ENCODE measurements at regions not wholly inside any gene's neighbourhood (a gene's known extent, or its start where the extent isn't known, plus 50 kb on each side); places are given as distances from the start of the nearest gene placed in this dataset.

DNA sequence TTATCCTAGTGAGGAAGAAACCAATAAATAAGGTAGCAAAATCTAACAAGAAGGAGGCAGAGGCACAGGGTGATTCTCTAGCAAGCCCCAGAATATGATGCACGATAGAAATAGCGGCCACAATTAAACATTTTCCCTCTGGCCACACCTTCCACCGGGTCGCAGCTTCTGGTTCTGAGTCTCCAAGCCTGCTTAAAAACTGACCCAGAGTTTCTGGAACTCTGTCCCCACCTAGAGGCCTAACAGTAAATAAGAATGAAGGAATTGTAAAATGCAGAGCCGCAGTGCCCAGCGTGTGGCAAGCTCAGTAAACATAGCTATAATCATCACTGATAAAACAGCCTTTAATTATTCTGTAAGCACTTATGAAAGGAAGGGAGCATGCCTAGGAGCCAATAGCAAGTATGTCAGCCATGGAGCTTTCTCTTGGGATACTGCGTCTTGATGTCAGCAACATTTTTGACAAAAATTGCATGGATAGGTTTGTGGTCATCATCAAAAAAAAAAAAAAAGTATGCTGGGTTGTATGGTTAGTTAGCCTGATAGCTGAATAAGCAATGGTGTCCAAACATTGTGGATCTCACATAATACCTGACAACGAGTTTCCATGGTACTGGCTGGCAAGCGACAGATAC lies 465.5 kb downstream of the DNAH5 start:
- Histone ChIP-seq H3K27me3 (ENCODE audit: insufficient read depth, low read length) (no peaks in the 10 kb centered on the region), H4K12ac (ENCODE audit: low read depth, low read length) (no peak overlapping the region), H3K79me2 (ENCODE audit: control insufficient read depth, insufficient read depth, low read length, poor library complexity) (no peaks in the 10 kb centered on the region), H2BK12ac (ENCODE audit: low read length) (no peak overlapping the region), H2AK5ac (ENCODE audit: low read length) (no peak overlapping the region), H3K79me1 (ENCODE audit: low read length) (no peaks in the 10 kb centered on the region), H4K91ac (ENCODE audit: low read depth, low read length) (no peak overlapping the region), H3K9ac (ENCODE audit: low read length) (no peak overlapping the region), H3K4me3 (ENCODE audit: low read depth, low read length) (no peak overlapping the region), H3K9me3 (ENCODE audit: insufficient read depth, low read depth, low read length) (no peaks in the 10 kb centered on the region), H3K23ac (ENCODE audit: low read length) (no peak overlapping the region), H2AFZ (ENCODE audit: insufficient read depth, low read length, poor library complexity) (no peak overlapping the region), H3K4ac (ENCODE audit: low read depth, low read length) (no peak overlapping the region), H3K18ac (ENCODE audit: low read length) (no peak overlapping the region), H2BK5ac (ENCODE audit: low read depth, low read length, poor library complexity) (no peak overlapping the region), H3K4me1 (ENCODE audit: control insufficient read depth in 1 of 2, insufficient read depth in 2 of 2, low read length in 2 of 2) (no peaks in the 10 kb centered on the region), H3K4me2 (ENCODE audit: low read length) (no peak overlapping the region), H3K27ac (ENCODE audit: low read depth, low read length) (no peak overlapping the region), H3K14ac (ENCODE audit: low read length) (no peak overlapping the region), H2BK120ac (ENCODE audit: insufficient read depth, low read length, poor library complexity) (no peak overlapping the region), H4K8ac (ENCODE audit: low read depth, low read length) (no peak overlapping the region), H3K36me3 (ENCODE audit: control insufficient read depth in 1 of 2, insufficient read depth in 2 of 2, low read length in 2 of 2) (no peaks in the 10 kb centered on the region)
- DNase-seq: peak; percentile 35 to 80
- WGBS (ENCODE audit: extremely low coverage, insufficient coverage, insufficient read length): no CpG with 5 or more reads among the region's 9 CpGs

DNA sequence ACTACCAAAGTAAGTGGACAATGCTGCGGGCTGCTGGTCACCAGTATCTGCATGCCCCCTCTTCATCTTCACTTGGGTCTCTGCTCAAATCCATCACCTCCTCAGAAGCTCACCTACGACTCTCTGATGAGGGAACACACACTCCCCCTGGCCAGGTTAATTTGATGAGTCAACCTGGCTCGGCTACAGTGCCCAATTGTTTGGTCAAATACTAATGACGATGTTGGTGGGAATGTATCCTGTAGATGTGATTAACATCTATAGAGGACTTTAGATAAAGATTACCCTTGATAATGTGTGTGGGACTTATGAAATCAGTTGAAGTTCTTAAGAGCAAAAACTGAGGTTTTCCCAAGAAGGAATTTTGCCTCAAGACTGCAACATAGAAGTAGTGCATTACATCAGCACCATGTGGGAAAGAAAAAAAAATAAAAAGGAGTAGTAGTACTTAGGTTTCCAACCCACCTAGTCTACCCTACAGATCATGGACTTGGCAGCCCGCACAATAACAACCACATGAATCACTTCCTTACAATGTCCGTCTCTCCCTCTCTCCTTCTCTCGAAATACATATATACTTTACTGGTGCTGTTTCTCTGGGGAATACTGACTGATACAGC lies 467.3 kb downstream of the DNAH5 start:
- Histone ChIP-seq H2BK12ac (ENCODE audit: low read length) (no peak overlapping the region), H3K27me3 (ENCODE audit: insufficient read depth, low read length) (no peaks in the 10 kb centered on the region), H2AFZ (ENCODE audit: insufficient read depth, low read length, poor library complexity) (no peak overlapping the region), H3K4me1 (ENCODE audit: control insufficient read depth in 1 of 2, insufficient read depth in 2 of 2, low read length in 2 of 2) (no peaks in the 10 kb centered on the region), H3K23ac (ENCODE audit: low read length) (no peak overlapping the region), H3K18ac (ENCODE audit: low read length) (no peak overlapping the region), H3K9ac (ENCODE audit: low read length) (no peak overlapping the region), H4K8ac (ENCODE audit: low read depth, low read length) (no peak overlapping the region), H4K91ac (ENCODE audit: low read depth, low read length) (no peak overlapping the region), H3K4me2 (ENCODE audit: low read length) (no peak overlapping the region), H3K79me1 (ENCODE audit: low read length) (no peaks in the 10 kb centered on the region), H2BK5ac (ENCODE audit: low read depth, low read length, poor library complexity) (no peak overlapping the region), H3K4me3 (ENCODE audit: low read depth, low read length) (no peak overlapping the region), H2AK5ac (ENCODE audit: low read length) (no peak overlapping the region), H3K27ac (ENCODE audit: low read depth, low read length) (no peak overlapping the region), H3K4ac (ENCODE audit: low read depth, low read length) (no peak overlapping the region), H3K36me3 (ENCODE audit: control insufficient read depth in 1 of 2, insufficient read depth in 2 of 2, low read length in 2 of 2) (no peaks in the 10 kb centered on the region), H4K12ac (ENCODE audit: low read depth, low read length) (no peak overlapping the region), H3K9me3 (ENCODE audit: insufficient read depth, low read depth, low read length) (no peaks in the 10 kb centered on the region), H2BK120ac (ENCODE audit: insufficient read depth, low read length, poor library complexity) (no peak overlapping the region), H3K79me2 (ENCODE audit: control insufficient read depth, insufficient read depth, low read length, poor library complexity) (no peaks in the 10 kb centered on the region), H3K14ac (ENCODE audit: low read length) (no peak overlapping the region)
- DNase-seq: peak; percentile 76 to 96
- no CpG with 5 or more reads among the region's 7 CpGs for WGBS (ENCODE audit: extremely low coverage, insufficient coverage, insufficient read length)

DNA sequence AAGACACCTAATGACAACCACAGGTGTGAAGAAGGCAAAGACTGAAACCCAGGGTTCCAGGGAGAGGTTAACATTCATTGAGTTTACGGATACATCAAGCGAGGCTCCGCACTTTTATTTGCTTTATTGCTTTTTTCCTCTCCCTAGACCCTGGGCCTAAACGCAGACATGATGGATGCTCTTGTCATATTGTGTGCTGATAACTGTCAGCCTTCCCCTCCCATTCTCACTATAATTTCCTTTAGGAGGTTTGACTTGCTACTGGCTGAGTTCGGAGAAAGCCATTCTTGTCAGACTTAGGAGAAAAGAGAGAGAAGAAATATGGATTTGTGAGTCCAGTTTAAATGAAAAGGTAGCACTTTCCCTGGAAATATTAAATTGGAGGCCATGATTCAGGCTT lies 471.6 kb downstream of the DNAH5 start:
- Histone ChIP-seq H3K9ac (ENCODE audit: low read length) (no peak overlapping the region), H4K91ac (ENCODE audit: low read depth, low read length) (no peak overlapping the region), H3K18ac (ENCODE audit: low read length) (no peak overlapping the region), H2AFZ (ENCODE audit: insufficient read depth, low read length, poor library complexity) (no peak overlapping the region), H3K4me2 (ENCODE audit: low read length) (no peak overlapping the region), H3K27ac (ENCODE audit: low read depth, low read length) (no peak overlapping the region), H3K4me3 (ENCODE audit: low read depth, low read length) (no peak overlapping the region), H3K4me1 (ENCODE audit: control insufficient read depth in 1 of 2, insufficient read depth in 2 of 2, low read length in 2 of 2) (no peaks in the 10 kb centered on the region), H3K4ac (ENCODE audit: low read depth, low read length) (no peak overlapping the region), H4K8ac (ENCODE audit: low read depth, low read length) (no peak overlapping the region), H3K79me2 (ENCODE audit: control insufficient read depth, insufficient read depth, low read length, poor library complexity) (no peaks in the 10 kb centered on the region), H3K27me3 (ENCODE audit: insufficient read depth, low read length) (no peaks in the 10 kb centered on the region), H3K36me3 (ENCODE audit: control insufficient read depth in 1 of 2, insufficient read depth in 2 of 2, low read length in 2 of 2) (no peaks in the 10 kb centered on the region), H3K14ac (ENCODE audit: low read length) (no peak overlapping the region), H2BK12ac (ENCODE audit: low read length) (no peak overlapping the region), H3K79me1 (ENCODE audit: low read length) (no peaks in the 10 kb centered on the region), H2BK120ac (ENCODE audit: insufficient read depth, low read length, poor library complexity) (no peak overlapping the region), H2AK5ac (ENCODE audit: low read length) (no peak overlapping the region), H2BK5ac (ENCODE audit: low read depth, low read length, poor library complexity) (no peak overlapping the region), H4K12ac (ENCODE audit: low read depth, low read length) (no peak overlapping the region), H3K23ac (ENCODE audit: low read length) (no peak overlapping the region), H3K9me3 (ENCODE audit: insufficient read depth, low read depth, low read length) (no peaks in the 10 kb centered on the region)
- WGBS (ENCODE audit: extremely low coverage, insufficient coverage, insufficient read length): no CpG with 5 or more reads among the region's 5 CpGs
- no peak for DNase-seq

DNA sequence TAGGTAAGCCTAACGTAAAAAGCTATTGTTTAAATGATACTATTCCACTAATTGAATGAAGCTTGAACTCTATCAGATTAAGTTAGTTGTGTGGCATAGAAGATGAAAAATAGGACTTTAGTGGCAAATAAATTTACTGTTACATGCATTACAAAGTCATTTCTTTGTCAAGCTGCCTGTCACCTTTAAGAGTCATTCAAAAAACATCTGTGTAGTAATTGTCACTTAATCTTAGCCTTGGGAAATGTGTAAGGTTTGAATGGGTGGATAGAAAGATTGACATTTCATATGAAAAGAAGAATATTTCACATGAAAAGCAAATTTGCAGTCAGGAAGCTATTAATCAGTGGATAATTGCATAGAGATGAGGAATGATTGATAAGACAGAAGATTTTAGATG lies 473.5 kb downstream of the DNAH5 start:
- no CpG with 5 or more reads among the region's 1 CpG for WGBS (ENCODE audit: extremely low coverage, insufficient coverage, insufficient read length)
- H3K79me2 ChIP-seq (ENCODE audit: control insufficient read depth, insufficient read depth, low read length, poor library complexity): no peaks in the 10 kb centered on the region

More for the DNA sequence above, 473.5 kb downstream of the DNAH5 start:
- Histone ChIP-seq H2BK120ac (ENCODE audit: insufficient read depth, low read length, poor library complexity) (no peak overlapping the region), H4K12ac (ENCODE audit: low read depth, low read length) (no peak overlapping the region), H3K9me3 (ENCODE audit: insufficient read depth, low read depth, low read length) (no peaks in the 10 kb centered on the region), H2BK5ac (ENCODE audit: low read depth, low read length, poor library complexity) (no peak overlapping the region), H3K79me1 (ENCODE audit: low read length) (no peaks in the 10 kb centered on the region), H3K14ac (ENCODE audit: low read length) (no peak overlapping the region), H3K18ac (ENCODE audit: low read length) (no peak overlapping the region), H4K8ac (ENCODE audit: low read depth, low read length) (no peak overlapping the region), H2AFZ (ENCODE audit: insufficient read depth, low read length, poor library complexity) (no peak overlapping the region), H3K4me2 (ENCODE audit: low read length) (no peak overlapping the region), H4K91ac (ENCODE audit: low read depth, low read length) (no peak overlapping the region), H2AK5ac (ENCODE audit: low read length) (no peak overlapping the region), H3K36me3 (ENCODE audit: control insufficient read depth in 1 of 2, insufficient read depth in 2 of 2, low read length in 2 of 2) (no peaks in the 10 kb centered on the region), H3K27me3 (ENCODE audit: insufficient read depth, low read length) (no peaks in the 10 kb centered on the region), H3K27ac (ENCODE audit: low read depth, low read length) (no peak overlapping the region), H3K4me3 (ENCODE audit: low read depth, low read length) (no peak overlapping the region), H3K4ac (ENCODE audit: low read depth, low read length) (no peak overlapping the region), H2BK12ac (ENCODE audit: low read length) (no peak overlapping the region), H3K4me1 (ENCODE audit: control insufficient read depth in 1 of 2, insufficient read depth in 2 of 2, low read length in 2 of 2) (no peaks in the 10 kb centered on the region), H3K23ac (ENCODE audit: low read length) (no peak overlapping the region), H3K9ac (ENCODE audit: low read length) (no peak overlapping the region)
- no peak for DNase-seq

Data from trophoblast cell (in vitro differentiated cells and primary cell).